GM19438 (cell line): ENCODE measurements at regions not wholly inside any gene's neighbourhood (a gene's known extent, or its start where the extent isn't known, plus 50 kb on each side); places are given as distances from the start of the nearest gene placed in this dataset.
A peak's percentile ranks its signal among the peaks of the same experiment; 100 is the strongest.
"Not testable (repeated sequence)": the region's sequence is repeated elsewhere in the genome, so short reads cannot be mapped to it uniquely, and the experiment has no call there.

ENCODE experiments used
- ATAC-seq: cut with Tn5 transposase; IDR thresholded peaks from one replicate; pipeline ENCODE4 v1.9.1; 2021; ENCODE audit warnings: low read depth; ENCODE audit not compliant: unreplicated experiment

GRCh38 chr16:32947336-32947735 is 246.7 kb upstream of the TP53TG3C start:
- not testable (repeated sequence) for ATAC-seq

GRCh38 chr16:32946041-32946560 is 247.9 kb upstream of the TP53TG3C start:
- ATAC-seq: not testable (repeated sequence)

GRCh38 chr16:32945311-32945710 is 248.7 kb upstream of the TP53TG3C start:
- not testable (repeated sequence) for ATAC-seq

GRCh38 chr16:32939845-32940244 is 254.2 kb upstream of the TP53TG3C start:
- not testable (repeated sequence) for ATAC-seq

GRCh38 chr16:32937929-32938328 is 256.1 kb upstream of the TP53TG3C start:
- not testable (repeated sequence) for ATAC-seq

GRCh38 chr16:32932240-32933040 is 256.5 kb upstream of the TP53TG3 start:
- ATAC-seq: peak; percentile 62

GRCh38 chr16:32925192-32925591 is 249.2 kb upstream of the TP53TG3 start:
- ATAC-seq: not testable (repeated sequence)

- not testable (repeated sequence) for ATAC-seq
These were observed 246.6 kb upstream of the TP53TG3 start for GRCh38 chr16:32922578-32922977.

- not testable (repeated sequence) for ATAC-seq
These were observed 239.4 kb upstream of the TP53TG3 start for GRCh38 chr16:32915346-32915745.

- ATAC-seq: not testable (repeated sequence)
These were observed 221.8 kb upstream of the TP53TG3 start for GRCh38 chr16:32897782-32898181.

- not testable (repeated sequence) for ATAC-seq
These were observed 209.4 kb upstream of the TP53TG3 start for GRCh38 chr16:32885392-32885791.

- ATAC-seq: not testable (repeated sequence)
These were observed 208.6 kb upstream of the TP53TG3 start for GRCh38 chr16:32884556-32884955.

GRCh38 chr16:32882328-32882857 is 206.4 kb upstream of the TP53TG3 start:
- not testable (repeated sequence) for ATAC-seq

- not testable (repeated sequence) for ATAC-seq
These were observed 205.7 kb upstream of the TP53TG3 start for GRCh38 chr16:32881631-32882030.

- not testable (repeated sequence) for ATAC-seq
These were observed 204.0 kb upstream of the TP53TG3 start for GRCh38 chr16:32880009-32880408.

GRCh38 chr16:32876718-32877117 is 200.8 kb upstream of the TP53TG3 start:
- not testable (repeated sequence) for ATAC-seq

GRCh38 chr16:32873783-32874182 is 197.8 kb upstream of the TP53TG3 start:
- ATAC-seq: not testable (repeated sequence)

- ATAC-seq: not testable (repeated sequence)
These were observed 197.2 kb upstream of the TP53TG3 start for GRCh38 chr16:32873120-32873519.

GRCh38 chr16:32870628-32871027 is 194.7 kb upstream of the TP53TG3 start:
- ATAC-seq: not testable (repeated sequence)

GRCh38 chr16:32868334-32868733 is 192.4 kb upstream of the TP53TG3 start:
- ATAC-seq: not testable (repeated sequence)

- not testable (repeated sequence) for ATAC-seq
These were observed 189.3 kb upstream of the TP53TG3 start for GRCh38 chr16:32865284-32865683.
